ENCODE measurements at regions not wholly inside any gene's neighbourhood (a gene's known extent, or its start where the extent isn't known, plus 50 kb on each side); places are given as distances from the start of the nearest gene placed in this dataset.

DNA sequence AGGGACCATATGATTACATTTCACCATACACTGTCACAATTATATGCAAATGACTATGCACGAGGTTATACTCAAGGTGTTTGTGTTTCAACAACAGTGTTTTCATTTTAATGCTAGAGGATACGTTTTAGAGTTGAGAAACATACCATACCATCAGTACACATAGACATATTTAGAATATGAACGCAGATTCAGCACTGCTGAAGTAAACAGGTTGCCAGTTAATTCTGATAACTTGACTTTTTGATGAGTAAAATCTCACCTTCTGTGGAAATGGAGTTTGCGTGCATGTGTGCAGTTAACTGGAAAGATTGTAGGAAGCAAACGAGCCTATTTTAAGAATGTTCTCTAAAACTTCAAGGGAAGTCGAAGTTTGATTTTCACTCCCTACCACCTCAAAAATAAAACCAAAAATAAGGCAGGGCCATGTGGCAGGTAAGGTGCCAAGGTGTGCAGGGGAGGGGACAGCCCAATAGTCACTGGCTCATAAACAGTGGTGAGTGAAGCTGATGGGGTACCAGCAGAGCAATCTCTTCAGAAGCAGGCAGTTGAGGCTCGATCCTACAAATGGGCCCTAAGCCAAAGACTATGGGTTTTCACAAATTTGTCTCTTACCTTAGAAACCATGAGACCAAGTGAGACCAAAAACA is 213.1 kb downstream of the IKZF2 start:
- no peaks in the 10 kb centered on the region; a peak in 1 of 7 replicates for H3K36me3 Mint-ChIP-seq (ENCODE audit: insufficient read depth in 1 of 3, low read depth in 3 of 3)
- H3K4me1 Mint-ChIP-seq = peaks cover 29 to 34% of the 10 kb centered on the region in 2 experiments

More for the DNA sequence above, 213.1 kb downstream of the IKZF2 start:
- no peak overlapping the region for H2BK15ac ChIP-seq (ENCODE audit: low read depth, low read length)
- no peaks in the 10 kb centered on the region for H3K27me3 ChIP-seq (ENCODE audit: insufficient read depth, low read length)
- TF ChIP-seq, protein P1, sequence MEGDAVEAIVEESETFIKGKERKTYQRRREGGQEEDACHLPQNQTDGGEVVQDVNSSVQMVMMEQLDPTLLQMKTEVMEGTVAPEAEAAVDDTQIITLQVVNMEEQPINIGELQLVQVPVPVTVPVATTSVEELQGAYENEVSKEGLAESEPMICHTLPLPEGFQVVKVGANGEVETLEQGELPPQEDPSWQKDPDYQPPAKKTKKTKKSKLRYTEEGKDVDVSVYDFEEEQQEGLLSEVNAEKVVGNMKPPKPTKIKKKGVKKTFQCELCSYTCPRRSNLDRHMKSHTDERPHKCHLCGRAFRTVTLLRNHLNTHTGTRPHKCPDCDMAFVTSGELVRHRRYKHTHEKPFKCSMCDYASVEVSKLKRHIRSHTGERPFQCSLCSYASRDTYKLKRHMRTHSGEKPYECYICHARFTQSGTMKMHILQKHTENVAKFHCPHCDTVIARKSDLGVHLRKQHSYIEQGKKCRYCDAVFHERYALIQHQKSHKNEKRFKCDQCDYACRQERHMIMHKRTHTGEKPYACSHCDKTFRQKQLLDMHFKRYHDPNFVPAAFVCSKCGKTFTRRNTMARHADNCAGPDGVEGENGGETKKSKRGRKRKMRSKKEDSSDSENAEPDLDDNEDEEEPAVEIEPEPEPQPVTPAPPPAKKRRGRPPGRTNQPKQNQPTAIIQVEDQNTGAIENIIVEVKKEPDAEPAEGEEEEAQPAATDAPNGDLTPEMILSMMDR (conservative IDR thresholded peaks at IDR 0.05) = no peak
- no peaks in the 10 kb centered on the region for H3K9me3 ChIP-seq (ENCODE audit: control insufficient read depth, low read depth, low read length)
- no peak overlapping the region for H3K23ac ChIP-seq (ENCODE audit: insufficient read length, low read depth, low read length)
- no peak overlapping the region for H2BK5ac ChIP-seq (ENCODE audit: insufficient read length, low read length)
- H2BK120ac ChIP-seq (ENCODE audit: low read depth, low read length, poor library complexity, severe bottlenecking) = no peak overlapping the region
- H4K20me1 ChIP-seq (ENCODE audit: control insufficient read depth, insufficient read depth, insufficient read length) = no peaks in the 10 kb centered on the region
- H4K8ac ChIP-seq (replicated peaks; ENCODE audit: insufficient read length, low read depth, low read length) = no peak overlapping the region
- no peak overlapping the region for H2AFZ ChIP-seq (ENCODE audit: low read length)
- no peak overlapping the region for H3T11ph ChIP-seq (ENCODE audit: low read length)
- H3K27ac ChIP-seq (ENCODE audit: insufficient read length, low read depth, low read length) = no peak overlapping the region
- H3K4me1 ChIP-seq (ENCODE audit: insufficient read depth, low read length) = peaks cover 7% of the 10 kb centered on the region; the same call in 1 of the 2 replicates
- H2AK5ac ChIP-seq (ENCODE audit: insufficient read length, low read length) = no peak overlapping the region
- Mint-ChIP-seq H3K9me3 (no peaks in the 10 kb centered on the region), H3K27me3 (ENCODE audit: low read depth) (no peaks in the 10 kb centered on the region), H3K27ac (no peak overlapping the region), H3K4me3 (no peak overlapping the region)
- H3K18ac ChIP-seq (ENCODE audit: insufficient read length, low read depth, low read length) = no peak overlapping the region
- no peaks in the 10 kb centered on the region for H3K79me2 ChIP-seq (ENCODE audit: insufficient read depth, low read length)
- no peaks in the 10 kb centered on the region for H3K23me2 ChIP-seq (ENCODE audit: insufficient read length, low read depth, low read length, poor library complexity, severe bottlenecking)
- no peaks in the 10 kb centered on the region for H3K79me1 ChIP-seq (ENCODE audit: insufficient read depth, low read depth, low read length, poor library complexity, severe bottlenecking)
- H3K4ac ChIP-seq (ENCODE audit: low read depth, low read length) = no peak overlapping the region
- H2BK20ac ChIP-seq (ENCODE audit: low read depth, low read length, poor library complexity, severe bottlenecking) = no peak overlapping the region
- no peak overlapping the region for H4K91ac ChIP-seq (ENCODE audit: insufficient read length, low read depth, low read length)
- no CpG with 5 or more reads among the region's 7 CpGs for WGBS (ENCODE audit: extremely low coverage, insufficient read length, low lambda C conversion rate)
- H4K5ac ChIP-seq (ENCODE audit: insufficient read length, low read depth, low read length) = no peak overlapping the region
- no peak for DNase-seq
- H3K14ac ChIP-seq (ENCODE audit: insufficient read depth, low read length) = no peak overlapping the region
- H3K9ac ChIP-seq (ENCODE audit: extremely low read depth, insufficient read length, low read length) = no peak overlapping the region
- no peak overlapping the region for H3K56ac ChIP-seq (ENCODE audit: insufficient read length, low read depth, low read length)
- no peak overlapping the region for H3K4me2 ChIP-seq (ENCODE audit: insufficient read depth, insufficient read length, low read length)
- no peak overlapping the region for H2BK12ac ChIP-seq (ENCODE audit: insufficient read length, low read depth, low read length)
